DND-41 (cell line): ENCODE measurements at regions not wholly inside any gene's neighbourhood (a gene's known extent, or its start where the extent isn't known, plus 50 kb on each side); places are given as distances from the start of the nearest gene placed in this dataset.

Source experiments
- CTCF ChIP-seq: IDR thresholded peaks from 2 replicates; pipeline ENCODE4 v1.5.1; 2012; ENCODE audit warnings: borderline replicate concordance, low read length, moderate library complexity, mild to moderate bottlenecking; ENCODE audit not compliant: poor library complexity, severe bottlenecking; ENCODE audit errors: extremely low read depth
- EZH2 ChIP-seq: IDR thresholded peaks from 3 replicates; pipeline ENCODE4 v1.6.1; 2012; ENCODE audit warnings: borderline replicate concordance, low read depth, mild to moderate bottlenecking, moderate library complexity, low read length, inconsistent platforms; ENCODE audit not compliant: severe bottlenecking

DNA sequence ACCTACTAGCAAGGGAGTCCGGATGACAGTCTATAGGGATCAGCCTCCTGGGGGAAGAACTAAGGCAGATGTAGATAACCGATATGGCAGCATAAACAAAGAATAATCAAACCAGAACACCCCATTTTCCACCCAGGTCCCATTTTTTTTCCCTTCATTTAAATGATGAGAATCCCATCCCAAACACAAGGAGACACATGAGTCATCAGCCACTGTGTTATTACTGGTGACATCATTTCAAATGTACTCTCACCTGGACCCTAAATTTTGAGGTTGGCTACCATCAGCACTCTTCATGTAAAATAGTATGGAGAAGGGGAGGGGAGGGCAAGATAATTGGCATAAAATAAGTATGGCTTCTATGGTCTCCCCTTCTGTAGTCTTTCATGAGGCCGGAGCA, 108.9 kb upstream of the GUCA2B start:
- TF ChIP-seq CTCF (no peak), EZH2 (no peak)
